ENCODE measurements at regions not wholly inside any gene's neighbourhood (a gene's known extent, or its start where the extent isn't known, plus 50 kb on each side); places are given as distances from the start of the nearest gene placed in this dataset.

GRCh38 chr10:121655254-121656144 is 57.3 kb upstream of the FGFR2 start:
- H3K4me1 ChIP-seq, result no peaks in the 10 kb centered on the region
- H3K9me3 ChIP-seq, result no peaks in the 10 kb centered on the region
- no peak overlapping the region for H3K4me3 ChIP-seq
- TF ChIP-seq CTCF (IDR thresholded peaks at IDR 0.05) (no peak), POLR2A (IDR thresholded peaks at IDR 0.05) (no peak), POLR2AphosphoS5 (IDR thresholded peaks at IDR 0.05) (no peak), EP300 (IDR thresholded peaks at IDR 0.05; ENCODE audit: low read depth) (no peak)
- H3K36me3 ChIP-seq, result no peaks in the 10 kb centered on the region
- intact Hi-C loops (cut with DNase I; ENCODE audit: low total_unique reads) (no loop called here), in situ Hi-C loops (cut with MboI; ENCODE audit: low pct_ligation_motif_present in 1 of 4, low pct_unique_long_range_greater_than_20kb in 1 of 4, low sequenced_read_pairs in 3 of 4) (no loop called here)
- H3K27me3 ChIP-seq, result no peaks in the 10 kb centered on the region
- DNase-seq, result no peak
- no peak overlapping the region for H3K27ac ChIP-seq
- WGBS, 2 donors (ENCODE audit: low coverage in 1 of 2), result 60 to 68% methylated on average over 2 to 12 of the region's 12 CpGs

GRCh38 chr10:121654021-121654545 is 55.8 kb upstream of the FGFR2 start:
- H3K36me3 ChIP-seq, result no peaks in the 10 kb centered on the region
- in situ Hi-C loops (cut with MboI; ENCODE audit: low pct_ligation_motif_present in 1 of 4, low pct_unique_long_range_greater_than_20kb in 1 of 4, low sequenced_read_pairs in 3 of 4), result no loop called here
- 73 to 74% methylated on average over 5 to 10 of the region's 10 CpGs for WGBS, 2 donors (ENCODE audit: low coverage in 1 of 2)
- H3K4me3 ChIP-seq, result no peak overlapping the region
- H3K4me1 ChIP-seq, result no peaks in the 10 kb centered on the region
- no peak for DNase-seq
- no peaks in the 10 kb centered on the region for H3K9me3 ChIP-seq
- intact Hi-C loops (cut with DNase I; ENCODE audit: low total_unique reads), result no loop called here
- no peaks in the 10 kb centered on the region for H3K27me3 ChIP-seq
- no peak overlapping the region for H3K27ac ChIP-seq
- TF ChIP-seq EP300 (IDR thresholded peaks at IDR 0.05; ENCODE audit: low read depth), result no peak
- no peak for TF ChIP-seq POLR2AphosphoS5 (IDR thresholded peaks at IDR 0.05)
- no peak for TF ChIP-seq POLR2A (IDR thresholded peaks at IDR 0.05)
- no peak for TF ChIP-seq CTCF (IDR thresholded peaks at IDR 0.05)

GRCh38 chr10:121653608-121654007 is 55.4 kb upstream of the FGFR2 start:
- no peak for TF ChIP-seq POLR2AphosphoS5 (IDR thresholded peaks at IDR 0.05)
- TF ChIP-seq CTCF (IDR thresholded peaks at IDR 0.05), result no peak
- TF ChIP-seq EP300 (IDR thresholded peaks at IDR 0.05; ENCODE audit: low read depth), result no peak
- TF ChIP-seq POLR2A (IDR thresholded peaks at IDR 0.05), result no peak
- H3K27ac ChIP-seq, result no peak overlapping the region
- no peak for DNase-seq
- no peaks in the 10 kb centered on the region for H3K27me3 ChIP-seq
- in situ Hi-C loops (cut with MboI; ENCODE audit: low pct_ligation_motif_present in 1 of 4, low pct_unique_long_range_greater_than_20kb in 1 of 4, low sequenced_read_pairs in 3 of 4), result no loop called here
- no peaks in the 10 kb centered on the region for H3K4me1 ChIP-seq
- H3K36me3 ChIP-seq, result no peaks in the 10 kb centered on the region
- intact Hi-C loops (cut with DNase I; ENCODE audit: low total_unique reads), result no loop called here
- H3K4me3 ChIP-seq, result no peak overlapping the region
- WGBS, 2 donors (ENCODE audit: low coverage in 1 of 2), result 86 to 100% methylated on average over 3 to 8 of the region's 8 CpGs
- H3K9me3 ChIP-seq, result no peaks in the 10 kb centered on the region

- DNase-seq, result no peak
- in situ Hi-C loops (cut with MboI; ENCODE audit: low pct_ligation_motif_present in 1 of 4, low pct_unique_long_range_greater_than_20kb in 1 of 4, low sequenced_read_pairs in 3 of 4), result no loop called here
- Histone ChIP-seq H3K9me3 (no peaks in the 10 kb centered on the region), H3K27ac (no peak overlapping the region), H3K27me3 (no peaks in the 10 kb centered on the region), H3K4me1 (no peaks in the 10 kb centered on the region), H3K4me3 (no peak overlapping the region), H3K36me3 (no peaks in the 10 kb centered on the region)
- no peak for TF ChIP-seq POLR2AphosphoS5 (IDR thresholded peaks at IDR 0.05)
- no peak for TF ChIP-seq CTCF (IDR thresholded peaks at IDR 0.05)
- no peak for TF ChIP-seq EP300 (IDR thresholded peaks at IDR 0.05; ENCODE audit: low read depth)
- no peak for TF ChIP-seq POLR2A (IDR thresholded peaks at IDR 0.05)
- intact Hi-C loops (cut with DNase I; ENCODE audit: low total_unique reads), result no loop called here
- 83% methylated on average over 9 of the region's 9 CpGs; no CpG with 5 or more reads in 1 of the 2 donors for WGBS, 2 donors (ENCODE audit: low coverage in 1 of 2)
Observed at GRCh38 chr10:121648493-121648892, 50.2 kb upstream of the FGFR2 start.
